Heart left ventricle (tissue), 16 donors: ENCODE measurements at regions not wholly inside any gene's neighbourhood (a gene's known extent, or its start where the extent isn't known, plus 50 kb on each side); places are given as distances from the start of the nearest gene placed in this dataset.
"Not testable (repeated sequence)": the region's sequence is repeated elsewhere in the genome, so short reads cannot be mapped to it uniquely, and the experiment has no call there.

Experiments used
- ATAC-seq, 4 donors: fragments of 200-7000 bp; cut with Tn5 transposase; one replicate each; pipeline ENCODE4 v1.9.1; 2020 to 2022; ENCODE audit warnings: moderate library complexity in 4 of 4, mild to moderate bottlenecking in 3 of 4, moderate number of reproducible peaks in 1 of 4
- DNase-seq, 5 donors: peaks; one replicate each; pipeline ENCODE4 v3.0.0-alpha.2; 2020
- H3K27ac ChIP-seq, 12 donors: fragments of 200-600 bp; sonication (generic) in 4 of 12; one replicate each; pipeline versions ENCODE4 v1.5.0 to v1.8.0; 2016 to 2022; ENCODE audit warnings: mild to moderate bottlenecking in 2 of 12
- H3K27me3 ChIP-seq, 9 donors: fragments of 200-600 bp; sonication (generic) in 2 of 9; one replicate each; pipeline versions ENCODE4 v1.5.1 to v1.8.0; 2016 to 2022; ENCODE audit warnings: mild to moderate bottlenecking in 3 of 9
- H3K36me3 ChIP-seq, 9 donors: fragments of 200-600 bp; sonication (generic) in 2 of 9; one replicate each; pipeline versions ENCODE4 v1.5.0 to v1.8.0; 2018 to 2022; ENCODE audit warnings: mild to moderate bottlenecking in 2 of 9
- H3K4me1 ChIP-seq, 12 donors: fragments of 200-600 bp; sonication (generic) in 4 of 12; one replicate each; pipeline versions ENCODE4 v1.5.0 to v1.8.0; 2016 to 2022; ENCODE audit warnings: mild to moderate bottlenecking in 3 of 12
- H3K4me3 ChIP-seq, 12 donors: fragments of 200-600 bp; sonication (generic) in 4 of 12; one replicate each; pipeline versions ENCODE4 v1.5.0 to v1.8.0; 2017 to 2022; ENCODE audit warnings: mild to moderate bottlenecking in 9 of 12, moderate library complexity in 4 of 12
- H3K9me3 ChIP-seq, 12 donors: fragments of 200-600 bp; sonication (generic) in 4 of 12; one replicate each; pipeline versions ENCODE4 v1.5.0 to v1.8.0; 2016 to 2022; ENCODE audit warnings: mild to moderate bottlenecking in 1 of 12
- POLR2A ChIP-seq, 2 donors: fragments of 450-650 bp; IDR thresholded peaks; one replicate each; pipeline ENCODE4 v1.6.1; 2017; ENCODE audit warnings: antibody characterized with exemption in 2 of 2, mild to moderate bottlenecking in 2 of 2, moderate library complexity in 2 of 2
- WGBS, 4 donors: extraction: QIAGEN DNeasy Blood & Tissue Kit in 2 of 4; methylation state at CpG; one replicate each; pipeline versions ENCODE4 v1.1.5 to v1.1.7; 2013 to 2018; 5-methylcytosine and 5-hydroxymethylcytosine counted together
- intact Hi-C, 10 donors: fragments of 100-400 bp; cut with DNase I; formaldehyde crosslinking; loops; one replicate each; pipeline versions ENCODE4 v1.11.1 to v1.14.2; 2022
- TF ChIP-seq, protein P1 (sequence below), 12 donors: fragments of 200-600 bp; sonication (generic) in 4 of 12; IDR thresholded peaks; one replicate each; pipeline versions ENCODE4 v1.5.0 to v1.8.0; 2018 to 2022; ENCODE audit warnings: antibody characterized with exemption in 12 of 12, mild to moderate bottlenecking in 5 of 12
- donor health status: ischemic (EF 13 %, LVEDD 7.1; RV severe dilation, severe dysfunction).
- donor health status: healthy with polysubstance abuse.
- donor health status: DM: no; HTN: yes; CAD: no.
- donor health status: DM: no; HTN: no; CAD: no.
- donor health status: ischemic (EF 25% LVEDD 6.9; RV normal size, moderate dysfunction).
- donor health status: ischemic (EF 25% LVEDD 5.7; RV mildly dilated, moderate dysfunction).
- donor health status: healthy.
- donor health status: DM: yes; HTN: yes; CAD: no.
- donor health status: ischemic (EF 35%, LVEDD 5.7; RV mildly dilated, moderate dysfunction).
- donor health status: nonischemic (EF 11% LVEDD 7.7; RV severe dilation, severe dysfunction).
- donor health status: DM: yes; HTN: yes; CAD: no.
- donor health status: PGD.
- donor health status: ischemic (EF 29% LVEDD 5.4; RV normal size, mild dysfunction).
- donor health status: nonischemic (EF 23%, LVEDD 6.1; RV moderate dilation, normal function).

- Histone ChIP-seq H3K36me3 (no peaks in the 10 kb centered on the region), H3K4me3 (no peak overlapping the region), H3K9me3 (no peaks in the 10 kb centered on the region), H3K4me1 (peaks cover 0 to 23% (median 0%) of the 10 kb centered on the region in 12 donors), H3K27ac (peak overlapping the region in 1 of 12 donors; percentile 42), H3K27me3 (no peaks in the 10 kb centered on the region)
- 74 to 86% (median 81%) methylated on average over 7 of the region's 7 CpGs for WGBS, 4 donors
- no peak for TF ChIP-seq POLR2A (IDR thresholded peaks at IDR 0.05)
- TF ChIP-seq, protein P1, sequence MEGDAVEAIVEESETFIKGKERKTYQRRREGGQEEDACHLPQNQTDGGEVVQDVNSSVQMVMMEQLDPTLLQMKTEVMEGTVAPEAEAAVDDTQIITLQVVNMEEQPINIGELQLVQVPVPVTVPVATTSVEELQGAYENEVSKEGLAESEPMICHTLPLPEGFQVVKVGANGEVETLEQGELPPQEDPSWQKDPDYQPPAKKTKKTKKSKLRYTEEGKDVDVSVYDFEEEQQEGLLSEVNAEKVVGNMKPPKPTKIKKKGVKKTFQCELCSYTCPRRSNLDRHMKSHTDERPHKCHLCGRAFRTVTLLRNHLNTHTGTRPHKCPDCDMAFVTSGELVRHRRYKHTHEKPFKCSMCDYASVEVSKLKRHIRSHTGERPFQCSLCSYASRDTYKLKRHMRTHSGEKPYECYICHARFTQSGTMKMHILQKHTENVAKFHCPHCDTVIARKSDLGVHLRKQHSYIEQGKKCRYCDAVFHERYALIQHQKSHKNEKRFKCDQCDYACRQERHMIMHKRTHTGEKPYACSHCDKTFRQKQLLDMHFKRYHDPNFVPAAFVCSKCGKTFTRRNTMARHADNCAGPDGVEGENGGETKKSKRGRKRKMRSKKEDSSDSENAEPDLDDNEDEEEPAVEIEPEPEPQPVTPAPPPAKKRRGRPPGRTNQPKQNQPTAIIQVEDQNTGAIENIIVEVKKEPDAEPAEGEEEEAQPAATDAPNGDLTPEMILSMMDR (IDR thresholded peaks at IDR 0.05) = no peak
- intact Hi-C loops = no loop called here
- ATAC-seq = peak in 3 of 4 donors; percentile 42 to 73 (median 52)
- DNase-seq = peak in 1 of 5 donors; percentile 18
Measured at GRCh38 chr3:72032441-72033135, 247.6 kb upstream of the PROK2 start.

- ATAC-seq (peak in 3 of 4 donors; percentile 59 to 83 (median 80)), DNase-seq (peak in 3 of 5 donors; percentile 20 to 36 (median 35))
- intact Hi-C loops = no loop called here
- no peak for TF ChIP-seq POLR2A (IDR thresholded peaks at IDR 0.05)
- TF ChIP-seq, protein P1 (IDR thresholded peaks at IDR 0.05) = no peak
- 87 to 90% (median 88%) methylated on average over 3 of the region's 3 CpGs for WGBS, 4 donors
- H3K36me3 ChIP-seq = no peaks in the 10 kb centered on the region
- no peaks in the 10 kb centered on the region for H3K27me3 ChIP-seq
- no peaks in the 10 kb centered on the region for H3K9me3 ChIP-seq
- H3K4me3 ChIP-seq = no peak overlapping the region
- H3K27ac ChIP-seq = peak overlapping the region in 1 of 12 donors; percentile 42
- H3K4me1 ChIP-seq = peaks cover 0 to 23% (median 0%) of the 10 kb centered on the region in 12 donors
Measured at GRCh38 chr3:72031581-72031980, 246.6 kb upstream of the PROK2 start.

DNA sequence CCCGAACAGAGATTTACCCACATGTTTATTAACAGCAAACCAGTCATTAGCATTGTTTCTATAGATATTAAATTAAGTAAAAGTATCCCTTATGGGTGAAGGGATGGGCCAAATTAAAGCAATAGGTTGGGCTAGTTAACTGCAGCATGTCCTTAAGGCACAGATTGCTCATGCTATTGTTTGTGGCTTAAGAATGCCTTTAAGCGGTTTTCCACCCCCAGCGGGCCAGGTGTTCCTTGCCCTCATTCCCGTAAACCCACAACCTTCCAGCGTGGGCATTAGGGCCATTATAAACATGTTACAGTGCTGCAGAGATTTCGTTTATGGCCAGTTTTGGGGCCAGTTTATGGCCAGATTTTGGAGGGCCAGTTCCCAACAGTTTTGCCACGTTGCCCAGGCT lies 245.3 kb upstream of the PROK2 start:
- intact Hi-C loops = not testable (repeated sequence)

DNA sequence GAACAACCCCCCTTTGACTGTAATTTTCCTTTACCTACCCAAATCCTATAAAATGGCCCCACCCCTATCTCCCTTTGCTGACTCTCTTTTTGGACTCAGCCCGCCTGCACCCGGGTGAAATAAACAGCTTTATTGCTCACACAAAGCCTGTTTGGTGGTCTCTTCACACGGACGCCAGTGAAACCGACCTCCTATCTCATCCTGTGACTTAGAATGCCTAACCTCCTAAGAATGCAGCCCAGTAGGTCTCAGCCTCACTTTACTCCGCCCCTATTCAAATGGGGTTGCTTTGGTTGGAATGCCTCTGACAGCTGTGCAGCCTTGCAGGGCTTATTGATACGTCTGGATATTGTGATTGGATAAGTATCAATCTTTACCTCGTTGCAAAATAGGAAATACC lies 243.8 kb upstream of the PROK2 start:
- H3K9me3 ChIP-seq, H3K27me3 ChIP-seq, ATAC-seq, H3K36me3 ChIP-seq, H3K4me3 ChIP-seq, H3K27ac ChIP-seq, DNase-seq, intact Hi-C loops: not testable (repeated sequence)
- WGBS, 4 donors = 63 to 75% (median 67%) methylated on average over 8 of the region's 8 CpGs
- peaks cover 0 to 23% (median 0%) of the 10 kb centered on the region in 12 donors for H3K4me1 ChIP-seq

More for the DNA sequence above, 245.3 kb upstream of the PROK2 start:
- ATAC-seq, DNase-seq, H3K36me3 ChIP-seq, H3K27me3 ChIP-seq, H3K9me3 ChIP-seq, H3K27ac ChIP-seq, H3K4me3 ChIP-seq: not testable (repeated sequence)
- 89 to 96% (median 95%) methylated on average over 7 of the region's 7 CpGs for WGBS, 4 donors
- H3K4me1 ChIP-seq = peaks cover 0 to 23% (median 0%) of the 10 kb centered on the region in 12 donors

DNA sequence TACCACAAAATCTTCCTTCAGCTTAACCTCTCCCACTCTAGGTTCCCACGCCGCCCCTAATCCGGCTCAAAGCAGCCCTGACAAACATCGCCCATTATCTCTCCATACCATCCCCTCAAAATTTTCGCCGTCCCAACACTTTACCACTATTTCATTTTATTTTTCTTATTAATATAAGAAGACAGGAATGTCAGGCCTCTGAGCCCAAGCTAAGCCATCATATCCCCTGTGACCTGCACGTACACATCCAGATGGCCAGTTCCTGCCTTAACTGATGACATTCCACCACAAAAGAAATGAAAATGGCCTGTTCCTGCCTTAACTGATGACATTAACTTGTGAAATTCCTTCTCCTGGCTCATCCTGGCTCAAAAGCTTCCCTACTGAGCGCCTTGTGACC lies 243.4 kb upstream of the PROK2 start:
- ATAC-seq, H3K9me3 ChIP-seq, H3K36me3 ChIP-seq, H3K4me3 ChIP-seq, intact Hi-C loops, H3K27ac ChIP-seq, DNase-seq, H3K27me3 ChIP-seq: not testable (repeated sequence)
- 95 to 97% (median 95%) methylated on average over 7 to 8 of the region's 8 CpGs for WGBS, 4 donors
- peaks cover 0 to 19% (median 0%) of the 10 kb centered on the region in 12 donors for H3K4me1 ChIP-seq

DNA sequence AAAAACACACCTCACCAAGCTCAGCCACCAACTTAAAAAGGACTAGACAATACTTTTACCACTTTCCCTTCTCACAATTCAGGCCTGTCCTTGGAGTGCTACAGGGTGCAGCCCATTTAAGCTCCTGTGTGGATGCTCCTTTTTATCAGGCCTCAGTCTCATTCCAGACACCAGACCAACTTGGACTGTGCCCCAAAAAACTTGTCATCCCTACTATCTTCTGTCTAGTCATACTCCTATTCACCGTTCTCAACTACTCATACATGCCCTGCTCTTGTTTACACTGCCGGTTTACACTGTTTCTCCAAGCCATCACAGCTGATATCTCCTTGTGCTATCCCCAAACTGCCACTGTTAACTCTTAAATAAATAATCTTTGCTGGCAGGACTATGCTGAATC lies 242.8 kb upstream of the PROK2 start:
- ATAC-seq, intact Hi-C loops, DNase-seq, H3K4me3 ChIP-seq, H3K27me3 ChIP-seq, H3K36me3 ChIP-seq, H3K9me3 ChIP-seq, H3K27ac ChIP-seq: not testable (repeated sequence)
- WGBS, 4 donors = 85 to 89% (median 88%) methylated on average over 1 to 2 of the region's 2 CpGs
- peaks cover 0 to 16% (median 0%) of the 10 kb centered on the region in 12 donors for H3K4me1 ChIP-seq
